OCI-LY3 (cell line): ENCODE measurements at regions not wholly inside any gene's neighbourhood (a gene's known extent, or its start where the extent isn't known, plus 50 kb on each side); places are given as distances from the start of the nearest gene placed in this dataset.

Experiments
- H2AFZ ChIP-seq: fragments of 200-600, 300-600 bp; shearing (Covaris generic); 2 replicates; pipeline ENCODE4 v1.6.0; 2014; ENCODE audit warnings: antibody characterized with exemption, low read depth, low read length
- H3K27ac ChIP-seq: fragments of 200-600, 300-600 bp; sonication (generic); 2 replicates; pipeline ENCODE4 v1.5.1; 2014; ENCODE audit warnings: mild to moderate bottlenecking, low read length, moderate library complexity, mixed read lengths
- H3K27me3 ChIP-seq: fragments of 200-600, 300-600 bp; sonication (generic); 2 replicates; pipeline ENCODE4 v1.6.1; 2014; ENCODE audit warnings: low read depth, low read length, mixed read lengths
- H3K36me3 ChIP-seq: fragments of 200-600, 300-600 bp; sonication (generic); replicated peaks from 2 replicates; pipeline ENCODE3; 2014; ENCODE audit warnings: low read depth, low read length, mixed read lengths
- H3K4me1 ChIP-seq: fragments of 300-600, 200-600 bp; sonication (generic); 2 replicates; pipeline ENCODE4 v1.6.1; 2014; ENCODE audit warnings: low read length, mixed read lengths
- H3K4me2 ChIP-seq: fragments of 200-600, 300-600 bp; sonication (generic); 2 replicates; pipeline ENCODE4 v1.6.1; 2014; ENCODE audit warnings: low read length, mixed read lengths
- H3K4me3 ChIP-seq: fragments of 300-600, 200-600 bp; sonication (generic); 2 replicates; pipeline ENCODE4 v1.5.1; 2014; ENCODE audit warnings: antibody characterized with exemption, mild to moderate bottlenecking, low read length, moderate library complexity
- H3K79me2 ChIP-seq: fragments of 300-600, 200-600 bp; shearing (Covaris generic); 2 replicates; pipeline ENCODE4 v1.6.1; 2014; ENCODE audit warnings: mild to moderate bottlenecking, low read length, mixed read lengths
- H3K9ac ChIP-seq: fragments of 300-600, 200-600 bp; shearing (Covaris generic); 2 replicates; pipeline ENCODE4 v1.6.0; 2014; ENCODE audit warnings: mild to moderate bottlenecking, low read length, moderate library complexity
- H3K9me3 ChIP-seq: fragments of 200-600, 300-600 bp; shearing (Covaris generic); 2 replicates; pipeline ENCODE4 v1.6.1; 2014; ENCODE audit warnings: low read length, mixed read lengths; ENCODE audit not compliant: insufficient read depth
- H4K20me1 ChIP-seq: fragments of 200-600, 300-600 bp; sonication (generic); 2 replicates; pipeline ENCODE4 v1.6.1; 2016; ENCODE audit warnings: low read length, mixed read lengths; ENCODE audit not compliant: insufficient read depth
- CTCF ChIP-seq: fragments of 200-600, 300-600 bp; sonication (generic); IDR thresholded peaks from 2 replicates; pipeline ENCODE4 v1.5.1; 2014; ENCODE audit warnings: antibody characterized with exemption, low read length, low read depth
- EZH2phosphoT487 ChIP-seq: fragments of 200-600 bp; shearing (Covaris generic); IDR thresholded peaks from 2 replicates; pipeline ENCODE4 v1.6.1; 2018; ENCODE audit warnings: antibody characterized with exemption, mixed run types, low read depth

- no peaks in the 10 kb centered on the region for H3K9me3 ChIP-seq
- no peaks in the 10 kb centered on the region for H3K27me3 ChIP-seq
- H3K4me2 ChIP-seq: no peak overlapping the region
- H3K4me3 ChIP-seq: no peak overlapping the region
- H4K20me1 ChIP-seq: no peaks in the 10 kb centered on the region
- no peak overlapping the region for H2AFZ ChIP-seq
- H3K36me3 ChIP-seq: no peaks in the 10 kb centered on the region
- no peak overlapping the region for H3K27ac ChIP-seq
- H3K9ac ChIP-seq: no peak overlapping the region
- TF ChIP-seq CTCF: no peak
- TF ChIP-seq EZH2phosphoT487: no peak
- no peaks in the 10 kb centered on the region for H3K4me1 ChIP-seq
- H3K79me2 ChIP-seq: no peaks in the 10 kb centered on the region
Observed at GRCh38 chr4:170305627-170306026, 215.9 kb upstream of the AADAT start.

GRCh38 chr4:170281027-170281426 lies 191.3 kb upstream of the AADAT start:
- H3K9me3 ChIP-seq: peaks cover 11% of the 10 kb centered on the region; the same call in 1 of the 2 replicates
- no peaks in the 10 kb centered on the region for H3K27me3 ChIP-seq
- no peak overlapping the region for H3K4me2 ChIP-seq
- no peak overlapping the region for H2AFZ ChIP-seq
- H3K36me3 ChIP-seq: no peaks in the 10 kb centered on the region
- no peaks in the 10 kb centered on the region for H4K20me1 ChIP-seq
- H3K27ac ChIP-seq: no peak overlapping the region
- H3K4me1 ChIP-seq: no peaks in the 10 kb centered on the region; the same call in 1 of the 2 replicates
- H3K9ac ChIP-seq: no peak overlapping the region
- TF ChIP-seq EZH2phosphoT487: no peak
- no peak for TF ChIP-seq CTCF
- no peaks in the 10 kb centered on the region for H3K79me2 ChIP-seq
- no peak overlapping the region for H3K4me3 ChIP-seq

- H2AFZ ChIP-seq: peak overlapping the region; percentile 55
- H3K9ac ChIP-seq: no peak overlapping the region
- H3K27me3 ChIP-seq: no peaks in the 10 kb centered on the region
- peaks cover 23% of the 10 kb centered on the region; the same call in 1 of the 2 replicates for H3K9me3 ChIP-seq
- H4K20me1 ChIP-seq: no peaks in the 10 kb centered on the region
- peaks cover 5% of the 10 kb centered on the region for H3K36me3 ChIP-seq
- H3K4me2 ChIP-seq: no peak overlapping the region
- H3K4me1 ChIP-seq: no peaks in the 10 kb centered on the region; the same call in 1 of the 2 replicates
- TF ChIP-seq CTCF: no peak
- no peak for TF ChIP-seq EZH2phosphoT487
- H3K79me2 ChIP-seq: no peaks in the 10 kb centered on the region
- H3K4me3 ChIP-seq: no peak overlapping the region
- no peak overlapping the region for H3K27ac ChIP-seq
Observed at GRCh38 chr4:170278460-170278859, 188.7 kb upstream of the AADAT start.

GRCh38 chr4:170274616-170275015 lies 184.9 kb upstream of the AADAT start:
- H2AFZ ChIP-seq: no peak overlapping the region
- H3K27me3 ChIP-seq: no peaks in the 10 kb centered on the region

GRCh38 chr4:170272959-170273358 lies 183.2 kb upstream of the AADAT start:
- Histone ChIP-seq H3K4me1 (peaks cover 19% of the 10 kb centered on the region), H3K4me2 (no peak overlapping the region), H4K20me1 (no peaks in the 10 kb centered on the region), H3K4me3 (no peak overlapping the region), H3K27ac (no peak overlapping the region), H3K9me3 (peaks cover 35% of the 10 kb centered on the region), H3K79me2 (no peaks in the 10 kb centered on the region), H3K27me3 (no peaks in the 10 kb centered on the region), H3K9ac (no peak overlapping the region), H3K36me3 (peaks cover 42% of the 10 kb centered on the region), H2AFZ (no peak overlapping the region)
- TF ChIP-seq EZH2phosphoT487 (no peak), CTCF (no peak)

More at GRCh38 chr4:170274616-170275015, 184.9 kb upstream of the AADAT start:
- H3K4me3 ChIP-seq: no peak overlapping the region
- H4K20me1 ChIP-seq: no peaks in the 10 kb centered on the region
- no peak overlapping the region for H3K9ac ChIP-seq
- peaks cover 17% of the 10 kb centered on the region for H3K4me1 ChIP-seq
- H3K9me3 ChIP-seq: peaks cover 30% of the 10 kb centered on the region
- peaks cover 38% of the 10 kb centered on the region for H3K36me3 ChIP-seq
- H3K4me2 ChIP-seq: no peak overlapping the region
- no peaks in the 10 kb centered on the region for H3K79me2 ChIP-seq
- TF ChIP-seq EZH2phosphoT487: no peak
- H3K27ac ChIP-seq: no peak overlapping the region
